Neural cell (in vitro differentiated cells): ENCODE measurements at regions not wholly inside any gene's neighbourhood (a gene's known extent, or its start where the extent isn't known, plus 50 kb on each side); places are given as distances from the start of the nearest gene placed in this dataset.

ENCODE experiments used
- H2AFZ ChIP-seq: fragments of 200-600, 300-800 bp; sonication (generic), shearing (Covaris generic); 2 replicates; pipeline ENCODE4 v1.6.0; 2014; ENCODE audit warnings: low read depth, mild to moderate bottlenecking, antibody characterized with exemption, low read length, moderate library complexity
- H3F3A ChIP-seq: fragments of 200-600 bp; shearing (Covaris generic); 2 replicates; pipeline ENCODE4 v1.6.1; 2016; ENCODE audit warnings: mild to moderate bottlenecking, moderate library complexity, mixed read lengths, antibody characterized with exemption, low read length; ENCODE audit not compliant: insufficient read depth, poor library complexity, severe bottlenecking
- H3K27ac ChIP-seq: fragments of 200-600, 300-800 bp; sonication (generic), shearing (Covaris generic); 2 replicates; pipeline ENCODE4 v1.5.1; 2014; ENCODE audit warnings: mild to moderate bottlenecking, low read length, moderate library complexity
- H3K27me3 ChIP-seq: fragments of 300-800, 200-600 bp; sonication (generic), shearing (Covaris generic); 2 replicates; pipeline ENCODE4 v1.6.0; 2014; ENCODE audit warnings: mild to moderate bottlenecking, low read depth, low read length, moderate library complexity; ENCODE audit not compliant: insufficient read depth
- H3K36me3 ChIP-seq: fragments of 300-800, 200-600 bp; sonication (generic), shearing (Covaris generic); 2 replicates; pipeline ENCODE4 v1.5.1; 2014; ENCODE audit warnings: mild to moderate bottlenecking, antibody characterized with exemption, low read length, moderate library complexity; ENCODE audit not compliant: insufficient read depth
- H3K4me2 ChIP-seq: fragments of 300-800, 200-600 bp; sonication (generic), shearing (Covaris generic); 2 replicates; pipeline ENCODE4 v1.6.0; 2014; ENCODE audit warnings: mild to moderate bottlenecking, low read length
- H3K4me3 ChIP-seq: fragments of 300-800, 200-600 bp; sonication (generic), shearing (Covaris generic); 2 replicates; pipeline ENCODE4 v1.5.1; 2014; ENCODE audit warnings: mild to moderate bottlenecking, low read length, moderate library complexity
- H3K79me2 ChIP-seq: fragments of 200-600 bp; shearing (Covaris generic); replicated peaks from 2 replicates; pipeline ENCODE4 v1.6.0; 2014; ENCODE audit warnings: mild to moderate bottlenecking, low read length, moderate library complexity; ENCODE audit not compliant: insufficient read depth
- H3K9ac ChIP-seq: fragments of 300-800, 200-600 bp; sonication (generic), shearing (Covaris generic); 2 replicates; pipeline ENCODE4 v1.6.1; 2016; ENCODE audit warnings: mild to moderate bottlenecking, low read length, mixed read lengths
- H3K9me2 ChIP-seq: fragments of 200-600 bp; shearing (Covaris generic); 2 replicates; pipeline ENCODE4 v1.6.1; 2016; ENCODE audit warnings: mild to moderate bottlenecking, low read length, mixed read lengths; ENCODE audit not compliant: insufficient read depth
- H3K9me3 ChIP-seq: fragments of 200-600, 300-800 bp; sonication (generic), shearing (Covaris generic); 2 replicates; pipeline ENCODE4 v1.6.1; 2016; ENCODE audit warnings: mild to moderate bottlenecking, mixed run types, low read length, moderate library complexity, mixed read lengths
- H4K20me1 ChIP-seq: fragments of 200-600 bp; shearing (Covaris generic); 2 replicates; pipeline ENCODE4 v1.6.1; 2016; ENCODE audit warnings: mild to moderate bottlenecking, mixed run types; ENCODE audit not compliant: insufficient read depth
- EP300 ChIP-seq: fragments of 450-650 bp; conservative IDR thresholded peaks from 2 replicates; pipeline ENCODE4 v1.6.1; 2014; ENCODE audit warnings: antibody characterized with exemption, mild to moderate bottlenecking, moderate library complexity; ENCODE audit not compliant: poor library complexity, severe bottlenecking
- EZH2 ChIP-seq: fragments of 200-600, 300-800 bp; shearing (Covaris generic), sonication (generic); IDR thresholded peaks from 2 replicates; pipeline ENCODE4 v1.6.1; 2014; ENCODE audit warnings: antibody characterized with exemption, low read length, borderline replicate concordance, mild to moderate bottlenecking; ENCODE audit not compliant: insufficient read depth, poor library complexity, severe bottlenecking
- MXI1 ChIP-seq: fragments of 450-650 bp; conservative IDR thresholded peaks from 2 replicates; pipeline ENCODE4 v1.6.1; 2014; ENCODE audit warnings: antibody characterized with exemption, mild to moderate bottlenecking; ENCODE audit not compliant: poor library complexity, severe bottlenecking
- POLR2AphosphoS5 ChIP-seq: IDR thresholded peaks from 2 replicates; pipeline ENCODE4 v1.6.1; 2012
- RAD21 ChIP-seq: fragments of 450-650 bp; conservative IDR thresholded peaks from 2 replicates; pipeline ENCODE4 v1.6.1; 2014; ENCODE audit warnings: antibody characterized with exemption, mild to moderate bottlenecking, moderate library complexity
- SMC3 ChIP-seq: fragments of 450-650 bp; conservative IDR thresholded peaks from 2 replicates; pipeline ENCODE4 v1.6.1; 2014; ENCODE audit warnings: antibody characterized with exemption, mild to moderate bottlenecking, moderate library complexity; ENCODE audit not compliant: poor library complexity
- TAF1 ChIP-seq: IDR thresholded peaks from 2 replicates; pipeline ENCODE4 v1.6.1; 2012; ENCODE audit warnings: low read depth
- TF ChIP-seq, protein P1 (sequence below): IDR thresholded peaks from 2 replicates; pipeline ENCODE4 v1.6.1; 2012; ENCODE audit warnings: borderline replicate concordance
- TF ChIP-seq, protein P2 (sequence below): fragments of 450-650 bp; IDR thresholded peaks from 2 replicates; pipeline ENCODE4 v1.5.1; 2014; ENCODE audit warnings: antibody characterized with exemption, mild to moderate bottlenecking, moderate library complexity; ENCODE audit not compliant: poor library complexity, severe bottlenecking

DNA sequence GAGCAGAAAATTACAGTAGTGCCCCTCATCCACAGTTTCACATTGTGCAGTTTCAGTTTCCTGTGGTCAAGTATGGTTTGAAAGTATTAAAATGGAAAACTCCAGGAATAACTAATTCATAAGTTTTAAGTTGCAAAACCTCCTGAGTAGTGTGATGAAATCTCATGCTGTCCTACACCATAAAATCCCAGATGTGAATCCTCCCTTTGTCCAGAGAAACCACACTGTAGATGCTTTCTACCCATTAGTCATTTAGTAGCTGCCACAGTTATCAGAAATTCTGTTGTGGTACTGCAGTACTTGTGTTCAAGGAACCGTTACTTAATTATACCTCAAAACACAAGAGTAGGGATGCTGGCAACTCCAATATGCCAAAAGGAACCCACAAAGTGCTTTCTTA, 74.7 kb downstream of the PTCHD4 start:
- no peaks in the 10 kb centered on the region for H3K79me2 ChIP-seq
- TF ChIP-seq, protein P1, sequence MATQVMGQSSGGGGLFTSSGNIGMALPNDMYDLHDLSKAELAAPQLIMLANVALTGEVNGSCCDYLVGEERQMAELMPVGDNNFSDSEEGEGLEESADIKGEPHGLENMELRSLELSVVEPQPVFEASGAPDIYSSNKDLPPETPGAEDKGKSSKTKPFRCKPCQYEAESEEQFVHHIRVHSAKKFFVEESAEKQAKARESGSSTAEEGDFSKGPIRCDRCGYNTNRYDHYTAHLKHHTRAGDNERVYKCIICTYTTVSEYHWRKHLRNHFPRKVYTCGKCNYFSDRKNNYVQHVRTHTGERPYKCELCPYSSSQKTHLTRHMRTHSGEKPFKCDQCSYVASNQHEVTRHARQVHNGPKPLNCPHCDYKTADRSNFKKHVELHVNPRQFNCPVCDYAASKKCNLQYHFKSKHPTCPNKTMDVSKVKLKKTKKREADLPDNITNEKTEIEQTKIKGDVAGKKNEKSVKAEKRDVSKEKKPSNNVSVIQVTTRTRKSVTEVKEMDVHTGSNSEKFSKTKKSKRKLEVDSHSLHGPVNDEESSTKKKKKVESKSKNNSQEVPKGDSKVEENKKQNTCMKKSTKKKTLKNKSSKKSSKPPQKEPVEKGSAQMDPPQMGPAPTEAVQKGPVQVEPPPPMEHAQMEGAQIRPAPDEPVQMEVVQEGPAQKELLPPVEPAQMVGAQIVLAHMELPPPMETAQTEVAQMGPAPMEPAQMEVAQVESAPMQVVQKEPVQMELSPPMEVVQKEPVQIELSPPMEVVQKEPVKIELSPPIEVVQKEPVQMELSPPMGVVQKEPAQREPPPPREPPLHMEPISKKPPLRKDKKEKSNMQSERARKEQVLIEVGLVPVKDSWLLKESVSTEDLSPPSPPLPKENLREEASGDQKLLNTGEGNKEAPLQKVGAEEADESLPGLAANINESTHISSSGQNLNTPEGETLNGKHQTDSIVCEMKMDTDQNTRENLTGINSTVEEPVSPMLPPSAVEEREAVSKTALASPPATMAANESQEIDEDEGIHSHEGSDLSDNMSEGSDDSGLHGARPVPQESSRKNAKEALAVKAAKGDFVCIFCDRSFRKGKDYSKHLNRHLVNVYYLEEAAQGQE = no peak
- TF ChIP-seq EZH2 = no peak
- TF ChIP-seq EP300 = no peak
- TF ChIP-seq TAF1 = no peak
- no peak for TF ChIP-seq SMC3
- H4K20me1 ChIP-seq = no peaks in the 10 kb centered on the region
- H3F3A ChIP-seq = no peaks in the 10 kb centered on the region
- H3K9me3 ChIP-seq = no peaks in the 10 kb centered on the region
- no peak overlapping the region for H3K9ac ChIP-seq
- no peak overlapping the region for H3K4me3 ChIP-seq
- H3K9me2 ChIP-seq = no peaks in the 10 kb centered on the region
- H3K36me3 ChIP-seq = no peaks in the 10 kb centered on the region
- no peaks in the 10 kb centered on the region for H3K27me3 ChIP-seq
- H3K4me2 ChIP-seq = no peak overlapping the region
- H3K27ac ChIP-seq = no peak overlapping the region
- H2AFZ ChIP-seq = no peak overlapping the region

DNA sequence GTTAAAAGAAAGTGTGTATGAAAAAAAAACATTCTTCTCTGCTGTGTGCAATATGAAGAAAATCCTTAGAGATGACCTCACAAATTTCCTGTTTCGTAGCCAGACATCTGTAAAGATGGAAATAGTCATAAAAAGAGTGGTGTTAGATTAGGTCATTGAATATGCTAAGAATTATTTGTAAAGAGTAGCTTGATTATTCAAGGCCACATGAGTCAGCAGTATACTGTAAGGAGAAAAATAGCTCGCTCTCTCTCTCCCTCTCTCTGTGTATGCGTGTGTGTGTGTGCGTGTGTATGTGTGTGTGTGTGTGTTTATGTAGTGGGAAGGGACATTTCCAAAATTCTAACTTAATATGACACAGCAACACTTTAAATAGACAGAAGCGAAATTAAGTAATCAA, 78.8 kb downstream of the PTCHD4 start:
- TF ChIP-seq SMC3 (no peak), TAF1 (no peak), RAD21 (no peak), EP300 (no peak), MXI1 (no peak), POLR2AphosphoS5 (no peak), EZH2 (no peak)
- TF ChIP-seq, protein P1 = no peak
- TF ChIP-seq, protein P2, sequence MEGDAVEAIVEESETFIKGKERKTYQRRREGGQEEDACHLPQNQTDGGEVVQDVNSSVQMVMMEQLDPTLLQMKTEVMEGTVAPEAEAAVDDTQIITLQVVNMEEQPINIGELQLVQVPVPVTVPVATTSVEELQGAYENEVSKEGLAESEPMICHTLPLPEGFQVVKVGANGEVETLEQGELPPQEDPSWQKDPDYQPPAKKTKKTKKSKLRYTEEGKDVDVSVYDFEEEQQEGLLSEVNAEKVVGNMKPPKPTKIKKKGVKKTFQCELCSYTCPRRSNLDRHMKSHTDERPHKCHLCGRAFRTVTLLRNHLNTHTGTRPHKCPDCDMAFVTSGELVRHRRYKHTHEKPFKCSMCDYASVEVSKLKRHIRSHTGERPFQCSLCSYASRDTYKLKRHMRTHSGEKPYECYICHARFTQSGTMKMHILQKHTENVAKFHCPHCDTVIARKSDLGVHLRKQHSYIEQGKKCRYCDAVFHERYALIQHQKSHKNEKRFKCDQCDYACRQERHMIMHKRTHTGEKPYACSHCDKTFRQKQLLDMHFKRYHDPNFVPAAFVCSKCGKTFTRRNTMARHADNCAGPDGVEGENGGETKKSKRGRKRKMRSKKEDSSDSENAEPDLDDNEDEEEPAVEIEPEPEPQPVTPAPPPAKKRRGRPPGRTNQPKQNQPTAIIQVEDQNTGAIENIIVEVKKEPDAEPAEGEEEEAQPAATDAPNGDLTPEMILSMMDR = no peak
- Histone ChIP-seq H3K9ac (no peak overlapping the region), H3K9me3 (no peaks in the 10 kb centered on the region), H3K36me3 (no peaks in the 10 kb centered on the region), H3K9me2 (no peaks in the 10 kb centered on the region), H4K20me1 (no peaks in the 10 kb centered on the region), H3K4me3 (no peak overlapping the region), H3F3A (no peaks in the 10 kb centered on the region), H3K27ac (no peak overlapping the region), H2AFZ (no peak overlapping the region), H3K4me2 (no peak overlapping the region), H3K27me3 (no peaks in the 10 kb centered on the region), H3K79me2 (no peaks in the 10 kb centered on the region)
